Loucy (cell line): ENCODE measurements at regions not wholly inside any gene's neighbourhood (a gene's known extent, or its start where the extent isn't known, plus 50 kb on each side); places are given as distances from the start of the nearest gene placed in this dataset.
"Not testable (repeated sequence)": the region's sequence is repeated elsewhere in the genome, so short reads cannot be mapped to it uniquely, and the experiment has no call there.

Experiments
- H2AFZ ChIP-seq: fragments of 200-600 bp; sonication (generic); 2 replicates; pipeline ENCODE4 v1.6.0; 2016; ENCODE audit warnings: antibody characterized with exemption, mild to moderate bottlenecking, low read length, moderate library complexity
- H3F3A ChIP-seq: fragments of 200-600 bp; 2 replicates; pipeline ENCODE4 v1.6.0; 2016; ENCODE audit warnings: antibody characterized with exemption, low read depth, mild to moderate bottlenecking
- H3K27me3 ChIP-seq: fragments of 200-600 bp; sonication (generic); 2 replicates; pipeline ENCODE4 v1.6.1; 2014; ENCODE audit warnings: low read length, mild to moderate bottlenecking; ENCODE audit not compliant: insufficient read depth, poor library complexity, severe bottlenecking
- H3K36me3 ChIP-seq: fragments of 200-600 bp; sonication (generic); 2 replicates; pipeline ENCODE4 v1.6.1; 2016; ENCODE audit warnings: low read length; ENCODE audit not compliant: insufficient read depth
- H3K4me1 ChIP-seq: fragments of 200-600 bp; sonication (generic); 2 replicates; pipeline ENCODE4 v1.5.1; 2014; ENCODE audit warnings: low read length, mild to moderate bottlenecking; ENCODE audit not compliant: insufficient read depth, poor library complexity, severe bottlenecking
- H3K4me2 ChIP-seq: fragments of 200-600 bp; sonication (generic); 2 replicates; pipeline ENCODE4 v1.6.0; 2014; ENCODE audit warnings: antibody characterized with exemption, low read length, low read depth, mild to moderate bottlenecking; ENCODE audit not compliant: poor library complexity, severe bottlenecking
- H3K4me3 ChIP-seq: fragments of 200-600 bp; sonication (generic); 2 replicates; pipeline ENCODE4 v1.5.1; 2014; ENCODE audit warnings: low read length, mild to moderate bottlenecking, mixed read lengths; ENCODE audit not compliant: poor library complexity, severe bottlenecking
- H3K79me2 ChIP-seq: fragments of 200-600 bp; sonication (generic); 2 replicates; pipeline ENCODE4 v1.6.1; 2014; ENCODE audit warnings: low read length; ENCODE audit not compliant: insufficient read depth
- H3K9ac ChIP-seq: fragments of 200-600 bp; sonication (generic); 2 replicates; pipeline ENCODE4 v1.6.0; 2014; ENCODE audit warnings: mild to moderate bottlenecking, low read depth, low read length, moderate library complexity; ENCODE audit not compliant: poor library complexity, severe bottlenecking
- H3K9me2 ChIP-seq: fragments of 200-600 bp; sonication (generic); replicated peaks from 2 replicates; pipeline ENCODE4 v1.6.1; 2016; ENCODE audit warnings: low read depth, low read length, mixed read lengths
- H3K9me3 ChIP-seq: fragments of 200-600 bp; sonication (generic); 2 replicates; pipeline ENCODE4 v1.6.1; 2014; ENCODE audit warnings: mild to moderate bottlenecking, antibody characterized with exemption, low read length, low read depth; ENCODE audit not compliant: insufficient read depth
- H4K20me1 ChIP-seq: fragments of 200-600 bp; sonication (generic); 2 replicates; pipeline ENCODE4 v1.6.0; 2014; ENCODE audit warnings: antibody characterized with exemption, low read length, mild to moderate bottlenecking; ENCODE audit not compliant: insufficient read depth, poor library complexity, severe bottlenecking
- CTCF ChIP-seq: fragments of 200-600 bp; sonication (generic); conservative IDR thresholded peaks from 2 replicates; pipeline ENCODE4 v1.5.1; 2014; ENCODE audit warnings: mild to moderate bottlenecking, antibody characterized with exemption, low read length
- EZH2phosphoT487 ChIP-seq: fragments of 200-600 bp; IDR thresholded peaks from 2 replicates; pipeline ENCODE4 v1.6.1; 2018; ENCODE audit warnings: antibody characterized with exemption, mild to moderate bottlenecking, moderate library complexity, borderline replicate concordance

- no peak overlapping the region for H2AFZ ChIP-seq
- H3K27me3 ChIP-seq: no peaks in the 10 kb centered on the region
- H3K9ac ChIP-seq: no peak overlapping the region
- H3K79me2 ChIP-seq: no peaks in the 10 kb centered on the region
- no peaks in the 10 kb centered on the region for H3K36me3 ChIP-seq
- no peaks in the 10 kb centered on the region for H3K4me1 ChIP-seq
- no peaks in the 10 kb centered on the region for H3F3A ChIP-seq
- H3K4me3 ChIP-seq: no peak overlapping the region
- no peak for TF ChIP-seq EZH2phosphoT487
- no peak for TF ChIP-seq CTCF
- H3K9me3 ChIP-seq: no peaks in the 10 kb centered on the region; the same call in 1 of the 2 replicates
- H3K4me2 ChIP-seq: no peak overlapping the region
- H4K20me1 ChIP-seq: no peaks in the 10 kb centered on the region
- H3K9me2 ChIP-seq: no peaks in the 10 kb centered on the region
These were observed 265.0 kb downstream of the NPHP4 start for GRCh38 chr1:5727191-5727590.

- H3K27me3 ChIP-seq, H3K4me1 ChIP-seq, H2AFZ ChIP-seq, H3K4me2 ChIP-seq, H4K20me1 ChIP-seq, H3F3A ChIP-seq, H3K9me2 ChIP-seq, H3K36me3 ChIP-seq, H3K9ac ChIP-seq, H3K79me2 ChIP-seq, H3K4me3 ChIP-seq, H3K9me3 ChIP-seq: not testable (repeated sequence)
These were observed 265.5 kb downstream of the NPHP4 start for GRCh38 chr1:5726586-5727184.

- no peaks in the 10 kb centered on the region for H3K79me2 ChIP-seq
- no peak overlapping the region for H3K4me3 ChIP-seq
- no peaks in the 10 kb centered on the region for H3K27me3 ChIP-seq
- H3K36me3 ChIP-seq: no peaks in the 10 kb centered on the region
- H3K9ac ChIP-seq: no peak overlapping the region
- H4K20me1 ChIP-seq: no peaks in the 10 kb centered on the region
- H3K4me1 ChIP-seq: no peaks in the 10 kb centered on the region
- H2AFZ ChIP-seq: no peak overlapping the region
- H3K9me3 ChIP-seq: no peaks in the 10 kb centered on the region; the same call in 1 of the 2 replicates
- no peak for TF ChIP-seq EZH2phosphoT487
- no peak for TF ChIP-seq CTCF
- H3K9me2 ChIP-seq: no peaks in the 10 kb centered on the region
- no peaks in the 10 kb centered on the region for H3F3A ChIP-seq
- no peak overlapping the region for H3K4me2 ChIP-seq
These were observed 266.2 kb downstream of the NPHP4 start for GRCh38 chr1:5725855-5726585.

GRCh38 chr1:5725406-5725805 lies 266.8 kb downstream of the NPHP4 start:
- Histone ChIP-seq H3K9ac (no peak overlapping the region), H3K4me3 (no peak overlapping the region), H3K36me3 (no peaks in the 10 kb centered on the region), H3K79me2 (no peaks in the 10 kb centered on the region), H4K20me1 (no peaks in the 10 kb centered on the region), H3K4me1 (no peaks in the 10 kb centered on the region), H3K9me2 (no peaks in the 10 kb centered on the region), H3K9me3 (no peaks in the 10 kb centered on the region; the same call in 1 of the 2 replicates), H3F3A (no peaks in the 10 kb centered on the region), H3K4me2 (no peak overlapping the region), H2AFZ (no peak overlapping the region), H3K27me3 (no peaks in the 10 kb centered on the region)
- TF ChIP-seq CTCF (no peak), EZH2phosphoT487 (no peak)
